HG03571 (cell line): ENCODE measurements at regions not wholly inside any gene's neighbourhood (a gene's known extent, or its start where the extent isn't known, plus 50 kb on each side); places are given as distances from the start of the nearest gene placed in this dataset.
A peak's percentile ranks its signal among the peaks of the same experiment; 100 is the strongest.

Source experiments
- ATAC-seq: cut with Tn5 transposase; IDR thresholded peaks from one replicate; pipeline ENCODE4 v1.9.1; 2021; ENCODE audit not compliant: unreplicated experiment

DNA sequence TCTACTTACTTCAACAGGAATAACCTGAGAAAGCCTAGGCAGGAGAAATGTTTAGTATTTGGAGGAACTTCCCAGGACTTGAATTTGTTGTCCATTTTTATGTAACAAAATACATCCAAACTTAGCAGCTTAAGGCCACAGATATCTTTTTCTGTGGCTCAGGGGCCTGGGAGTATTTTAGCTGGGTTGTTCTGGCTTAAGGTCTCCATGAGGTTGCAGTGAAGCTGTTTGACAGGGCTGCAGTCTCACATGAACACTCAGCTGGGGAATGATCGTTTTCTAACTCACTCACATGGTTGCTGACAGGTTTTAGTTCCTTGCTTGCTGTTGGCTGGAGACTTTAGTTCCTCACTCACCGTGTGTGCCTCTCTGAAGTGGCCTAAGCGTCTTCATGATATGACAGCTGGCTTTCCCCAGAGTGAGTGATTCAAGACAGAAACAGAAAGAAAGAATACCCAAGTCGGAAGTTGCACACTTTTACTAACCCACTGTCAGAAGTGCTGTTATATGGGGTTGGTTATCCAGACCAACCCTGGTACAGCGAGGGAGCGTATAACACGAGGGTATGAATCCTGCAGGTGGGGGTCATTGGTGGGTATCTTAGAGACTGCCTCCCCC lies 229.7 kb upstream of the TBL1XR1 start:
- peak; percentile 100 for ATAC-seq

DNA sequence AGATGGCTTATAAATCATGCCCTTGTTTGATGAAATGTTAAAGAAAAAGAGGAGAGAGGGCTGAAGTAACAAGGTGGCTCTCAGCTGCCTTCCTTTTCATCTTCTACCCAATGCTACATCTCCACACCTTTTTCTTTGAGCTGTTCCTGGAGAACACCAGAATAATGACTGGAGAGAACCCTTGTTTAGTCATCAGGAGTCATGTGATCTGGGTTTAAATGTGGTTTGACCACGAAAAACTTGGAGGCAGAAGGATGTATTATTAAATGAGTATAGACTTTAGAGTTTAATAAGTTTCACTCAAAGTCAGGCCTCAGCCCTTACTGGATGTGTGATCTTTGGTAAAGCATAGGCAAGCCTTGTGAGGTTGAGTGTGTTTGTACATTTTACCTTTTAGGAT lies 230.3 kb upstream of the TBL1XR1 start:
- peak; percentile 2 for ATAC-seq

DNA sequence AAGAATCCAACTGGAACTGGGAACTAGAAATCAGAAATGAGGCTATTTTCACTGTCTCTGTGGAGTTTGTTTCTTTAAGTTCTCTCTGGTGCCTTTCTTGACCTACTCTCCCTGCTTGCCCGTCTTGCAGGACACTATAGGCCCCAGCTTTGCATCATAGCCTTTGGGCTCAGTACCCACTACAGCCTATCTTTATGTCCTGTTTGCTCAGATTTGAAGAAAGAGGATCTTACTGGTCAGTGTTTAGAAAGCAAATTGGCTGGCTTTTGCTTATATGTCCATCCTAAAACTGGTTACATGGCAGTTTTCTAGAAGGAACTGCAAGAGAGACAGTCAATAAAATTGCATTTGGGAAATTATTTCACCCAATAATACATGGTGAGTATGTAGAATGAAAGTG lies 231.8 kb upstream of the TBL1XR1 start:
- ATAC-seq = no peak

DNA sequence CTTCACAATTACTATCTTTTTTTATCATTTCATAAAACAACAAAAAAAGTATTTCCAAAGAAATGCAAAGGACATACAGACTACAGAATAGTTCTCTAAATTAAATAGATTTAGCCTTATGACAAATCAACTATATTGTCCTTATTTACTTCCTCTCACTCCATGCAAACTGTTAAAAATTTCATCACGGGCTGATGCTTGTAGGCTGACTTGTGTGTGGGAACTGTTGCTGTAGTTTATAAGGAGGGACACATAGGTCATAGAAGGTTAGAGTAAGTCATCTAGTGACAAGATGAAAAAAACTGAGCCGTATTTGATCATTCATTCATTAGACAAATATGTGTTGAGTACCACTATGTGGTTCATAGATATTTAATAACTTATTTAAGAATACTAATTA lies 232.5 kb upstream of the TBL1XR1 start:
- no peak for ATAC-seq

DNA sequence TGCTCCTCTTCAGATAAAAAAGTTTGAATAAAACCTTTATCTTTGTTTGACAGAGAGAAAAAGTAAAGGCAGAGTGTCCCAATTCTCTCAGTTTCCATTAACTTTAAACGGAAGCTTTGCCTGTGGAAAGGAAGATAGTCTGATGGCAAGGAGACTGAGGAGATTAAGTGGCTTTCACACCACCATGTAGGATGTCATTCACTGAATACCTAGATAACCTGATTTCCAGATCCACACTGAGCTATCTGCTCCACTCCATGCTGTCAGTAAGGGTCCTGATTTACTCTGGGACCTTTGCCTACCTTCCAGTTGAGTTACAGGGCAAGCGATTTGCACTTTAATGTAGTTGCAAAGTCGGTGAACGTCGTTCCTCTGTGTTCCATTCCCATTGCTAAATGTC lies 233.4 kb upstream of the TBL1XR1 start:
- no peak for ATAC-seq

DNA sequence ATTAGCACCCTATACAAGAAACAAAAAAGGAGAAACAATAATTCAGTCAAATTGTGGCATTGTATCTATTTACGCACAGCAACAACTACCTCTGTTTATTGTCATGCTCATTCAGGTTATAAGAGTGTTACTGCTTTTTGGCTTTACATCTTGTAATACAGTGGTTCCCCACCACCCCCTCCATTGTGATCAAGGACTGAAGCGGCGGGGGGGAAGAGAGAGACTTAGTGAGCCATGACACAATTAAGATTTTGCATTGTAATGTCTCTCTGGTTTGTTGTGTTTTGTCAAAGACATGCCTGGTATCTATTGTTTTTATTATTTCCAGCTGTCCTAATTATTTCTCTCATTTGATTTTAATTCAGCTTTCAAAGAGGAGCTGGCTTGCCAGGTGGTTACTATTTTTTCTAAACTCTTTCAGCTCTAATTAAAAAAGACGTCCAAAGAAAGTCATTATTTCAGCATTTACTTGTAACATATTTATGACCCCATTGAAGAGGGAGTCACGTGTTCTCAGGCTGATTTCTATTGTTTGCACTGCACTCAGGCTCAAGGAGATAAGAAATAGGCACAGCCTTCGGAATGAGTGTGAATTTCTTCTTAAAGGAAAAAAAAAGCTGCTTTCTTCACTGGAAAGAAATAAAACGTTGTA lies 234.4 kb upstream of the TBL1XR1 start:
- no peak for ATAC-seq

DNA sequence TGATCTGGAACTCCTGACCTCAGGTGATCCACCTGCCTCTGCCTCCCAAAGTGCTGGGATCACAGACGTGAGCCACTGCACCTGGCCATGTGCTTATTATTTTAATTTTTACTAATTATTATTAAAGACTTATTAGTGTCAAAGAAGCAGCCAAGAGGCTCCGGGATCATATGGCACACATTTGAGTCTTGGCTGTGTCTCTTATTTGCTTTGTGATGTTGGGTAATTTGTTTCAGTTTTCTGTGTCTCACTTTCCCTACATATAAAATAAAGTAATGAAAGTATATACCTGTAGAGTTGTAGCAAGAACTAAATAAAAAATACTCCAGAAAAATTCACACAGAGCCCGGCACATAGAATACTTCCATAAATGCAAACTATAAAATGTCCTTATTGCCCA lies 238.0 kb upstream of the TBL1XR1 start:
- ATAC-seq = no peak

DNA sequence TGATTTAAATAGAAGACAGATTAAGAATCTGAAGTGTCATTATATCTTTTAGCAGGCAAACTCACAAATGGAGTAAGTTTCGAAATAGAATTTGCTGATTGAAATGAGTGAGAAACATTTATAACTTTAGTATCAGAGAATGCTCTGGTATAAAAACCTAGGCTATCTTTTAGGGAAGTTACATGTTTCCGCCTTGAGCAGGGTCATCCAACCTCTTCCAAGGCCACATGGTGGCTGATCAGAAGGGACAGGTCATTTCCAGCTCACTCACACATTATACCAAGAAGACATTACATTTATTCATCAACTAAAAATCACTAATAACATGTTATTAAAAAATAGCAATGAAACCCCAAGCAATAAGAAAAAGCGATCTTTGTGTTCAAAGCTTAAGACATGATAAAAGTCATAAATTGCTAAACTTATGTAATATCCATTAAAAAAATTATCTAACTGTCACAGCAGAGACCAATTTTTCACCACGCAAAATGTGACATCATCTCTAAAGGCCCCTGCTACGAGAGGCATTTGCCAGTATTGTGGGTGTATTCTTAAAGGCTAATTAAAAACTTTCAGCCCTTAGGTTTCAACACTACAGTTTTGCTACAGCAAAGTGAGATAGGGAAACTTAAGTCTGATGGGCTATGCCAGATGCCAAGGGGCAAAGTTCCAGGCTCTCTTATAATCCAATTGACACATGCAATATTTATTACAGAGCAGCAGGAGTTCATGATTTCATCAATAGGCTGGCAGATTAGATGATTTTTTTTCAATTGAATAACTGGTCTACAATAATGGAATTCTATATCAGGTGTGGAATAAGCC lies 240.4 kb upstream of the TBL1XR1 start:
- no peak for ATAC-seq

DNA sequence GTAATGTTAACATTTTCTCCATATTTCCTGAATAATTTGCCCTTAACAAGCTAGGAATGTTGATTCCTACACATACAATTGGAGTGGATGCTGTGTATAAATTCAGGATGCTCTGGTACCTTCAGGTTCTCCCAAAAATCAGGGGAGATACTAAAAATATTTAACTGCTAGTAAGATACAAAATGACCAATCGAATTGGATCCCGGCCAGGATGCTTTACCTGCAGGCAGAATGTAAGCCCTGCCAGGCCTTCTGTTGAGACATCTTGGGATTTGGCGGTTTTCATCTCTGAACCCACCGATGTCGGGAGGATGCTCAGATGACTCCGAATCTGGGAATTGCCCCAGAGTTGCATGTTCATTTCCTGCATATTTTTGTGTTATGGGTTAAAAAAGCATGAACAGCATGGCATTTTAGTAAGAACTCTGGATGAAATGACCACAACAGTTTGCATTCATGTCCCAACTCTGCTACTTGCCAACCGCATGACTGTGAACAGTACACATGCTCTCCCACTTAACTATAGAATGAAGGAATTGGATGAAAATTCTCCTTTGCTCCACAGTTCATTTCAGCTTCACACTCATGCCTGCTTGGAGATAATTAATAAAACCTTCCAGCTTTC lies 241.4 kb upstream of the TBL1XR1 start:
- ATAC-seq = no peak

DNA sequence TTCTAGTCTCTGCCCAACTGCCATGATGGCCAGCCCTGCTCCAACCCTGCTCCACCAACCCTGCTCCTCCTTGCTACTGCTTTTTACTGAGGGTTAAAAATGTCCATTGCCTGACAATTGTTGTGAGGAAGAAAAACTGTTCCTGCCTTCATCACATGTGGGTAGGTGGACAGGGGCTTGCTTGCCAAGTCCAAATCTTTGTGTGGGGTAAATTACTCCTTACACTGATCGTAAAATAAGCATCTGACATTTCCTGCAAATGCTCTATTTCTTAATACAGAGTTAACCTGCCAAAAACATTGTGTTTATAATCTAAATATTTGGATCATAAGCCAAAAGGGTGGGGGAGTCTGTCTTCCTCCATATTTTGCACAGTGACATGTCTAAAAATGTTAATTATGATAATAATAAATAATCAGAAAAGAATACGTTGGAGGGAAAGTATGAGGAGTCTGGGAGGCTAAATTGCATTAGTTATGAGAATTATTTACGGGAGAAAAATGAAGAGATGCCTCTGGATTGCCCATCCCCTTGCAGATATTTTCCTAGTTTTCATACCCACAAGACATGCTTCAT lies 242.5 kb upstream of the TBL1XR1 start:
- ATAC-seq = no peak

DNA sequence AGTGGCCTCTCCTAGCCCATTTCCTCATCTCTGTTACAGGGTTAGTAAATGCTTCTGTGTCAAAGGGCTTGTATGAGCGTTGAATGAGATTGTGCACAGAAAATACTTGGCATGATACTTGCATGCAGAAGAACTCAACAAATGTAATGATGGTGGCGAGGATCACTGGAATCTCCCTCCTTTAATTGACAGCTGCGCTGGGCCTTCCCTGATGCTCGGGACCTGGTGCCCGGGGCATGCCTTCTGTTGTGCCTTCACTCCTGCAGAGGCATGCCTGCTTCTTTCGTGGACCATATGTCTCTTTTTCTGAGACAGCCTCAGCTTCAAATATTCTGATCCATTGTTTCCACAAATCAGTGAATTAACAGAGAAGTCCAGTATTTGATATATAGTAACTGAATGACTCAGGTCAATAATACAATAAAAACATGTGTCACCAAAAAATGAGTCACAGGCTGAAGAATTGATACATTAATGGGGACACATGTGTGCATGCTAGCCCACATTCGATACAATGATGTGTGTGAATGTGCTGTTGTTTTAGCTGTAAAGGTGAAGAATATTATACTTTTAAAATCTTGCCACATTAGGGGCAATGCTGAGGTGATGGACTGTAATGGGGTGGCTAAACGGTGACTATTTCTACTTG lies 243.3 kb upstream of the TBL1XR1 start:
- ATAC-seq = no peak

DNA sequence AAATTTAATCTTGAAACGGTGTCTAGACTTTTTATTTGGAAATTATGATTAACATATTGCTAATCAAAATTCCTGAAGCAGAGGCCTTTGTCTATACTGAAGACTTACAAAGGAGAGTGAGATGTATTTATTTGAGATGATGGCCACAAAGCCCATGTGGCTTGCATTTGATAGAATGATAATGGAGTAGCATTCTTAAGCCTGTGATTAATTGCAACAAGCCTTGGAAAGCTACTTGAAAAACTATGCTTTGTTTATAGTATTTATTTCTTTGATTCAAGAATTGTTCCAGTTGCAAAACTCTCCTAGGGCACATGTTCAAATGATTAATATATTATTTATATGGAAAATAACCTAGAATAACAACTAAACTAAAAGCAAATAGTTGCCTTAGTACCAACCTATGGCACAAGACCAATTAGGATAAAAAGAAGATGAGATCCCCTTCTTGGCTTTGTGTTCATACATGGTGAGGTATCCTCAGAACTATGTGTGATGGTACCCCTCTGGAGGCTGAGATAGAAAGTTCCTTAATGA lies 244.1 kb upstream of the TBL1XR1 start:
- no peak for ATAC-seq

DNA sequence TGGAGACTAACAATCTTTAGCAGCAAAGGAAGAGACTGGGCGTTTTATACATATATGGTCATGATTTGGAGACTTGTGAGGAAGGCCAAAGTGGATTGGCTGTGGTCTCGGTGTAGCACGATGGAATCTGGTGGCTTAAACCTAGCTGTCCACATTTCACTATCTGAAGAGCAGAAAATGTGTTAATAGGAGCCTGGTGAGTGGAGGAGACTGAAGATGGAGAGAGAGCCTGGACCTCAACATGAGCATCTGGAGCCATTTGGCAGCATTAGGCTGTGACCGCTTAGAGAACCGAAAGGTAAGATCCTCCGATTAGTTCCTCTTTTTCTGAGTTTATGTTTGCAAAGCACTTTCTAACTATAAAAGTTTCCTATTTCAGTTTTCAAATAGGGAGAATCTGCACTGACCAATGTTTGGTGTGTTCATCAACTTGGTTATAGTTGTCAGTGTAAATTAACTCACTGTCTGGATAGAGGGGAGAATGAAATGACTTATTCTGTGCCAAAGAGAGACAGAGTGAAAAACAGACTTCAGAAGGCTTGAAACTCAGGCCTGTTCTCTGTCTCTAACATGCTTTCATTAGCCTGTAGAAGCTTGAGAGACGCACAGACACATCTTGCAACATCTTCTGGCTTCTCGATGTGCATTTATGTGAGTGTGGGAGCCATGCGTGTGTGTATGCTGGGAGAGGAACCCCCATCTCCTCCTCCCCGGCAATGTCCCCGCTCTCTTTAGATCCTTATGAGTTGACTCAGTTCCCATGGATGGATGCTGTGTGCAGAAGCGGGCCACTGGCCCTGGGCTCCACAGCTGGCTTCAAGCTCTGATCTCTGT lies 244.7 kb upstream of the TBL1XR1 start:
- ATAC-seq = peak; percentile 98

DNA sequence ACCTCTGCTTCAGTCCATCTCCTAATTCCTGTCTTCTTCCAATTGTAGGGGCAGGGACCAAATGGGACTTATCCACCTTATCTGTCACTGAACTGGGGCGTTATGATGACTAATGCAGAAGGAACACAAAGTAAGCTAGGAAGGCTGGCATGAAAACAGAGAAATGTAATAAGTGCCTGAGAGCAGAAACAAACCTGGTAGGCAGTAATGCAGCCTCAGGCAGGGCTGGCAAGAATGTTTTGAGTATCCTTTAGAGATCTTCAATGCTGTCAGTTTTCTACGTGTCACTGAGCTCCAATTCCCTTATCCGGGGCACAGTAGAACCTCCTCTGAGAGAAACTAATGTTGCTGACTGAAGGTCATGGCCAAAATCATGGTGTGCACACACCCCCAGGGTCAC lies 246.2 kb upstream of the TBL1XR1 start:
- ATAC-seq = no peak

DNA sequence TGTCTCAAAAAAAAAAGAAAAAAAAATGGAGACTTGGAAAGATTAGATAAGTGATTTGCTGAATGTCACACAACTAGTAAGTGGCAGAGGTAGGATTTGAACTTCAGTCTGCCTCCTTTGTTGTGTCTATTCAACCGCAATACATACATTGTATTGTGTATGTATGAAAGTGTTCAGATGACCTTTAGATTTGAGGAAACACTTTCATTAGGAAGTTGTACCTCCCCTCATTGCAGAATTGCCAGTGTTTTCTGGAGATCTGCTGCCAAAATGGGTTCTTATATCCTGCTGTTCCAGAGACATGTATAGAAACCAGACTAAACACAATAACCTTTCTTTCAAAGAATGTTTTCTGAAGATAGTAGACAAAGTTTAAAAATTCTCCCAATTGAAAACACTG lies 247.4 kb upstream of the TBL1XR1 start:
- no peak for ATAC-seq

DNA sequence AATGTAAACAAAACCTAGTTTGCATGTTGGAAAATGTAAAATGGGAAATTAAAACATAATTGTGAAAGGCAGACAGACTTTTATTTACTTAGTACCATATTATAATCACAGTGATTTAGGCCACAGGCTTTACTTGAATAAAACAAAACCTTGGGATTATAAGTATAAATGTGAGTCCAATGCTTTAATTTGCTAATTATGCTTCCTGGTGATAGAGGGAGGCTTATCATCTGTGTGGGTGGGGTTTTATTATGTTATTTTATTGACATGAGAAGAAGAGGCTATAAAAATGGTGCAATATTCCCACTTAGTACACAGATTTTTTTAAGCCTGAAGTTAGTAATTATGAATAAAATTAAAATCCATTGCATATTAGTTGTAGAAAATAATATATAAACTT lies 248.3 kb upstream of the TBL1XR1 start:
- no peak for ATAC-seq

DNA sequence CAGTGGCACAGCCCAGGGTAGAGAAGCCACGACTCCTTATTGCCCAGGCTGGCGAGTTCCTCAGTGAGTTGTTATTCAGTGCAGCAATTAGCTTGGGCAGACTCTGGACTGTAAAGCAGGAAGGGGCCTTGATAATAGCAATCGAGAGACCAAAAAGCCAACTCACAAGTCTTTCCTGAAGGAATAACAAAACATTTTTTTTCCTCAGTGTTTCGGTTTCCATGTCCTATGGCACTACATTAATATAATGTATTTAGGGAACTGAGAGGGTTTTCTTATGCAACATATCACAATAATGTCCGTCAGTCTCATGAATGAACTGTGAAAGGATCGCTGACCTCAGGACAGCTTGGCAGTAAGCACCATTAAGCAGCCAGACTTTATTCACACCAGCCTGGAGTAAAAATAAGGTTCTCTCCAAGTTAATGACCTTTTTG lies 248.9 kb upstream of the TBL1XR1 start:
- ATAC-seq = no peak

DNA sequence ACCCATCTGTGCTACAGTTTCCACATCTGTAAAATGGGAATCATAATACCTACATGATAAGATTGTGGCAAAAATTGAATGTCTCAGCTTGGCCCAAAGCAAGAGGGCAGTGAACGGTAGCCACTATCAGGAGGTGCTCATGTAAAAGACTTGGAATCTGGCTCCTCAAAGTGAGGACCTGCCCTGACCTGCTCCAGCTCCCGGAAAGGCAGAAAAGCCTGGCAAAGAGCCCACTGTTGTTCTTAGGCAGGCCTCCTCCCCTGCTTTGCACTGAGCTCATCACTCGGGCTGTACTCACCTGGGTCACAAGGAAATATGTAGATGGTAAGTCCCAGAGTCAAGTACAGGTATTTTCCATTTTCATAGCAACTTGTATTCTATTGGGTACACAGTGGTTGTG lies 250.7 kb upstream of the TBL1XR1 start:
- ATAC-seq = no peak

DNA sequence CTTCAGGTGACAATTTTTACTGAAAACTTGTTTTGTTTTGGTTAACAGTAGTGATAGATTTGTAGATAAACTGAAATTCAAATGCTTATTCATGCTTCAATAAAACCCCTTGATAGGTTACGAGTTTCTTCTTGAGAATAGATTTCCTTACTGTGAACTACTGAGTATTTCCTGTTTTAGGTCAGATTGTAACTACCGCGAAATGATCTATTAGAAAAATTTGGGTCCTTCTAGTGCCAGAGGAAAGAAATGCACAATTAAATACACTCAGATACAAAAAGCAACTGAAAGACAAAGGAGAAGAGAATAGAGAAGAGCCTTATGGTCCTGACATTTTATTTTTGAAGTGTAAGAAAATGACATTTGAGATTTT lies 251.7 kb upstream of the TBL1XR1 start:
- ATAC-seq = peak; percentile 33
